ENCODE measurements at regions not wholly inside any gene's neighbourhood (a gene's known extent, or its start where the extent isn't known, plus 50 kb on each side); places are given as distances from the start of the nearest gene placed in this dataset.

DNA sequence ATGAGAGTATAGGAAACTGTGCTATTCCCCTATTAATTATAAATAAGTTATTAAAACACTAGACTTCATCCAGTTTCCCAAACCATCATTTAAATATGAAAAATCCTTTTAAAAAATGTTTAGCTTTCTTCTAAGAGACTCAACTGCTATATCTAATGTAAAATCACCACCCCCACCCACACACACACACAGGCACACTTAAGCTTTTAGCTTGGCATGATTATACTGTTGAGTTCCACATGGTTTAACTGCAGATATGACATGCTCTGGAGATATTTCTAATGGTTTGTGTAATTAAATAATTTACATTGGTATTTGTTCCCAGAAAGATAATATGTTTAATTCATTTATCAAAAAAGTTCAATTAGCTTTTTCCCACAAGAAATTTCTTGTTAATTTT lies 1700.1 kb upstream of the SLC10A2 start:
- dilution Hi-C loops (cut with HindIII; ENCODE audit: low sequenced_read_pairs, unreplicated experiment): no loop called here
- ChIA-PET POLR2A (ENCODE audit: unreplicated experiment) (no interaction called here), CTCF (no interaction called here)
- Histone ChIP-seq H2BK5ac (ENCODE audit: low read depth, low read length, poor library complexity, severe bottlenecking) (no peak overlapping the region), H3K9me1 (ENCODE audit: insufficient read depth, low read length) (no peaks in the 10 kb centered on the region), H2BK120ac (ENCODE audit: low read depth, low read length) (no peak overlapping the region), H3K79me1 (ENCODE audit: low read depth in 1 of 2, low read length in 2 of 2) (no peaks in the 10 kb centered on the region), H2AK9ac (replicated peaks; ENCODE audit: low read depth, low read length, poor library complexity) (no peak overlapping the region), H4K91ac (ENCODE audit: insufficient read depth, low read depth, low read length) (no peak overlapping the region), H3K4me1 (ENCODE audit: control insufficient read depth, insufficient read depth, low read length) (no peaks in the 10 kb centered on the region), H3K27me3 (ENCODE audit: control insufficient read depth, insufficient read depth, low read length) (no peaks in the 10 kb centered on the region), H2AK5ac (ENCODE audit: low read depth, low read length) (no peak overlapping the region), H3K4ac (ENCODE audit: low read depth, low read length) (no peak overlapping the region), H3K36me3 (ENCODE audit: control insufficient read depth, insufficient read depth, low read length) (no peaks in the 10 kb centered on the region), H3K4me2 (ENCODE audit: low read depth, low read length) (no peak overlapping the region), H2AFZ (replicated peaks; ENCODE audit: low read length, poor library complexity) (no peak overlapping the region), H3K14ac (replicated peaks; ENCODE audit: low read depth, low read length) (no peak overlapping the region), H3K4me3 (ENCODE audit: insufficient read depth, low read depth, low read length) (no peak overlapping the region), H3K23ac (ENCODE audit: low read depth, low read length) (no peak overlapping the region), H2BK20ac (ENCODE audit: low read depth, low read length) (no peak overlapping the region), H3K27ac (ENCODE audit: insufficient read depth, low read length) (no peak overlapping the region), H3K9me3 (ENCODE audit: control insufficient read depth, insufficient read depth, low read length) (no peaks in the 10 kb centered on the region), H3K9ac (ENCODE audit: low read depth, low read length) (no peak overlapping the region), H3K18ac (ENCODE audit: low read depth, low read length) (no peak overlapping the region), H4K5ac (ENCODE audit: low read depth, low read length) (no peak overlapping the region), H4K20me1 (ENCODE audit: insufficient read depth, low read length) (no peaks in the 10 kb centered on the region), H4K8ac (ENCODE audit: low read depth in 2 of 2, low read length in 2 of 2) (no peak overlapping the region), H3K56ac (ENCODE audit: extremely low read depth, insufficient read depth, low read length) (no peak overlapping the region), H2BK15ac (ENCODE audit: low read depth, low read length) (no peak overlapping the region)
- ATAC-seq (ENCODE audit: low read depth) (no peak), DNase-seq (no peak)
- in situ Hi-C loops (cut with MboI; ENCODE audit: low sequenced_read_pairs): no loop called here
- no TSS peak for BruUV-seq (replicated peaks)
- TF ChIP-seq MAFK (IDR thresholded peaks at IDR 0.05; ENCODE audit: low read depth, low read length) (no peak), POLR2A (IDR thresholded peaks at IDR 0.05; ENCODE audit: low read depth, low read length) (no peak), CHD1 (IDR thresholded peaks at IDR 0.05; ENCODE audit: low read depth, low read length) (no peak)
- intact Hi-C loops (cut with micrococcal nuclease): no loop called here

Measured in IMR-90 (cell line).